NCI-H187 treated with DMSO at 0.1 percent for 48 hours (cell line): ENCODE measurements at regions not wholly inside any gene's neighbourhood (a gene's known extent, or its start where the extent isn't known, plus 50 kb on each side); places are given as distances from the start of the nearest gene placed in this dataset.

ENCODE experiments used
- DNase-seq: peaks from one replicate; lab custom pipeline; 2025; lab: John Stamatoyannopoulos, UW

- no peak for DNase-seq
Observed at GRCh38 chr1:109826446-109826845, 62.7 kb upstream of the EPS8L3 start.

GRCh38 chr1:109824349-109825115 lies 60.8 kb upstream of the EPS8L3 start:
- no peak for DNase-seq

- DNase-seq, result no peak
Observed at GRCh38 chr1:109823543-109824348, 60.0 kb upstream of the EPS8L3 start.

- DNase-seq, result no peak
Observed at GRCh38 chr1:109822749-109823542, 59.2 kb upstream of the EPS8L3 start.

GRCh38 chr1:109821831-109822745 lies 58.4 kb upstream of the EPS8L3 start:
- DNase-seq, result no peak

DNA sequence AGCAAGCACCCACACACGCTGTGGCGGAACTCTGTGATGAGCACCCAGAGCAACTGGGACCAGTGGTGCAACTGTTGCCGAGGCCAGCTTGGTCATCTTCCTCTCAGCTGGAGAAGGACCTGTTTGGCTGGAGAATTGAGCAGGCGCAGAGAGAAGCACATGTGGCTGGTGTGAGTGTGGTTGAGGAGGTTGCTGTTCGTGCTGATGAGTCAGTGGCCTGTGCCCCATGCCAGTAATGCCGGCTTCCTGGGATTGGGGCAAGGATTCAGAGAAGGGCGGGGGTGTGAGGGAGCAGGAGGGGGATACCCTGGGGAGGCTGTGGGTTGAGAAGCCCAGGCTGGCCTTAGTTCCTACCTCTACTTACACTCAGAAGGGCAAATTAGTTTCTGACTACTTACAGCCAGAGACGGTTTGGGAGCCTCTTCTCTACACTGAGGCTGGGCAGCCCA lies 57.5 kb upstream of the EPS8L3 start:
- no peak for DNase-seq

DNA sequence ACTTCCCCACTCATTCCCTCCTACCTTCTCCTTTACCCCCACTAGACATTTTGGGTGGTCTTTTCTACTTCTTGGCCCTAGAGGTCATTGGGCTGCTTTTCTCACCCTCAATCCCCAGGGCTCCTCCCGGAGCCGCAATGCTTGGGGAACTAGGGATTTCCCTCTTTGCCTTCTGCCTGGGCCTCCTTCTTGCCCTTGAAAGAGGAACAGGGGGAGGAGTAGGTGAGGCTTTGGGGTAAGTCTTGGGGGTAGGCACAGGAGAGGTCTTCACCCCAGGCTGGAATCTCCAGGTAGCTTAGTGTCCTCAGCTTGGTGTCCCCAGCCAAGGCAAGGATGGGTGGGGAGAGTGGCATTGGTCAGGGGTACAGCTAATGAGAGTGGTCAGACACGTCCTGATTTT lies 56.2 kb upstream of the EPS8L3 start:
- DNase-seq, result no peak

DNA sequence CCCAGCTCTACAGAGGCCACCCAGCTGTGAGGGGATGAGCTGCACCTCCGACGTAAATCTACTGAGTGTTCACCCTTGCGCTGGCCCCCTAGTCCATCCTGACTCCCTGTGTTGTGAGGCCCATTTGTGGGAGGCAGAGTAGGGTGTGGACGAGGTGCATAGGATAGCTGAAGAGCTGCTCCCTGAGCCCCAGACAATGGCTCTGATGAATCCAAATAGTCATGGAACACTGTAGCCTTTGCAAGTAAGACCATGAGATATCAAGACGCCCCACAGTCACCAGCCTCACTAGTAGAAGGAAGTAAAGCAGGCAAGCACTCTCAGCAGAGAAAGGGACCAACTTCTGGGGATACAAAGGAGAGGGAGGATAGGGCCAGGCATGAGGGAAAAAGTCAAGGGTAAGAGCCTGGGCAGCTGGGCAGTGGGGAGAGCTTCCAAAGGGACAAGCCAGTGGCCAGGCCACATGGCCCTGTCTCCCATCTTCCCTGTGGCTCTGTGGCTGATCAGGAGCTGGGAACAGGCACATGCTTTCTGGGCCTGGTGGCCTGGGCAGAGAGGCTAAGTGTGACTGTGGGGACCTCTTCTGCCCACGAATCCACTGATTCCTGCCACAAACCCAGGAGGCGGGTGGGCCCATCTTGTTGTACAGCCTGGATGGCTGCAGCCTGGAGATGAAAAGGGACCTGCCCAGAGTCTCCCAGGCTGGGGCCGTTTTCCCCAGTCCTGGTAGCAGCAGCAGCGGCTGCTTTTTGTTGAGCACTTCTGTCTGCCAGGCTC lies 55.5 kb upstream of the EPS8L3 start:
- DNase-seq, result no peak

- no peak for DNase-seq
Observed at GRCh38 chr1:109818271-109818987, 54.7 kb upstream of the EPS8L3 start.

DNA sequence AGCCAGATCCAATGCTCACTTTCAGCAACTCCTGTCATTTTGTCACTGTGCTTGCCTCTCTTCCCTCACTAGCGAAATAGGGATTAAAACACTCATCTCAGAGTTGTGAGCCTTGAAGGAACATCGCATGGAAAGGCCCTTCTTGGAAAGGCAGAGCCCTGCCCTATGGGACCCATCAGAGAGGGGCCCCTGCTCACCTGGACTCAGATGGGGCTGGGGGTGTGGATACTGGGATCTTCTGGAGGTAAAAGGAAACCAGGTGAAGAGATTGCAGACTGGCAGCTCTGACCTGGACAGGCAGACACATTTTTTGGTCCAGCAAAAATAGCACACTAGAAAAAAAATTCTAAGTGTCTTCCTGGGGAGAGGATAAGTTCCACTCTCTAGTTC lies 54.2 kb upstream of the EPS8L3 start:
- DNase-seq, result no peak

- DNase-seq, result no peak
Observed at GRCh38 chr1:109816975-109817535, 53.3 kb upstream of the EPS8L3 start.

DNA sequence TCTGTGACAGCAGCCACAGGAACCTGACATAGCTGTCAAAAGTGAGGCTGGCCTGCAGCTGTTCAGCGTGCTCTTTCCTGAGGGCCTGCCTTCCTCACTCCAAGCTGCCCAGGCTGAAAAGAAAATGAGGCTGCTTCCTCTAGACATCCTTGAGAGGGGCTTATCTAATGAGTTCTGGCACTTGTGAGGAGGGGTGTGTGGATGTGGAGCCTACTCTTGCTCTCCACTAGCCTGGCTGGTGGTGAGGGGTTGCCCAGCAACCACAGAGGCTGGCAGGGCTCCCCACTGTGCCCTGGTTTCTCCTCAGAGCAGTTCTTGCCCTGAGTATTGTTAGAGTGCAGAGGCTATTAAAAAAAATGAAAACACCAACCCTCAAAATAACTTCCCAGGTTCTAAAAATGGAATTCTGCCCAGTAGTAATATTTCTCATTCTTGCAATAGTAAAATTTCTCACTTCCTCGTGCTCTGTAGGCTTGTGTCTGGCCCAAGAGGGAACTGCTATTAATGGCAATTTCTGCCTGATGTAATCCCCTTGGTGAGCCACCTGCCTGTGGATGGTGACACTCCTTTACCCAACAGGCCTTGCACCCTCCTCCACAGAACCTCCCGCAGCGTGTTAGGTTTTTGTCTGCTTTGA lies 52.6 kb upstream of the EPS8L3 start:
- DNase-seq, result peak; percentile 19

- DNase-seq, result no peak
Observed at GRCh38 chr1:109815809-109816174, 52.1 kb upstream of the EPS8L3 start.

GRCh38 chr1:109814993-109815786 lies 51.5 kb upstream of the EPS8L3 start:
- DNase-seq, result no peak

- DNase-seq, result no peak
Observed at GRCh38 chr1:109814223-109814622, 50.5 kb upstream of the EPS8L3 start.
